Astrocyte (in vitro differentiated cells and primary cell): ENCODE measurements at regions not wholly inside any gene's neighbourhood (a gene's known extent, or its start where the extent isn't known, plus 50 kb on each side); places are given as distances from the start of the nearest gene placed in this dataset.

ENCODE experiments used
- EZH2 ChIP-seq: IDR thresholded peaks from 2 replicates; pipeline ENCODE4 v1.6.1; 2012; ENCODE audit warnings: mild to moderate bottlenecking, low read length, inconsistent platforms; ENCODE audit not compliant: insufficient read depth
- TF ChIP-seq, protein P1 (sequence below): IDR thresholded peaks from 2 replicates; pipeline ENCODE4 v1.5.1; 2011; ENCODE audit warnings: low read depth, mild to moderate bottlenecking, inconsistent platforms, low read length, moderate library complexity; ENCODE audit not compliant: insufficient read depth

DNA sequence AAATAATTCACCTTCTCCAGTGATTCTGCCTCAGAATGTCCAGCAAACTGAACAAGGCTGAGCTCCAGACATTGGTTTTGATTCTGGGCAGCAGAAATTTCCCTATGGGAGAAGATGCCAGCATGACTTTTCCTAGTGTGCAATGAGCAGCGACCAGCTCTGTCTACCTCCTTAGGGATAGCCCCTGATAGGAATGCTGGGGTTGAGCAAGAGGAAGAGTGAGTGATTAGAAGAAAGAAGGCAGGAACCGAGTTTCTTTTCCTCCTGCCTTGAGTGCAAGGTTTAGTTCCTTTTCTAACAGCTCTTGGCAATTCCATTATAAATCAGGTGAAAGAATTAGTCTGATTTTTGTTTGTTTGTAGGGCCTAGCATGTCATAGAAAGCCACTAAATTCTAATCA is 379.0 kb downstream of the DAD1 start:
- TF ChIP-seq, protein P1, sequence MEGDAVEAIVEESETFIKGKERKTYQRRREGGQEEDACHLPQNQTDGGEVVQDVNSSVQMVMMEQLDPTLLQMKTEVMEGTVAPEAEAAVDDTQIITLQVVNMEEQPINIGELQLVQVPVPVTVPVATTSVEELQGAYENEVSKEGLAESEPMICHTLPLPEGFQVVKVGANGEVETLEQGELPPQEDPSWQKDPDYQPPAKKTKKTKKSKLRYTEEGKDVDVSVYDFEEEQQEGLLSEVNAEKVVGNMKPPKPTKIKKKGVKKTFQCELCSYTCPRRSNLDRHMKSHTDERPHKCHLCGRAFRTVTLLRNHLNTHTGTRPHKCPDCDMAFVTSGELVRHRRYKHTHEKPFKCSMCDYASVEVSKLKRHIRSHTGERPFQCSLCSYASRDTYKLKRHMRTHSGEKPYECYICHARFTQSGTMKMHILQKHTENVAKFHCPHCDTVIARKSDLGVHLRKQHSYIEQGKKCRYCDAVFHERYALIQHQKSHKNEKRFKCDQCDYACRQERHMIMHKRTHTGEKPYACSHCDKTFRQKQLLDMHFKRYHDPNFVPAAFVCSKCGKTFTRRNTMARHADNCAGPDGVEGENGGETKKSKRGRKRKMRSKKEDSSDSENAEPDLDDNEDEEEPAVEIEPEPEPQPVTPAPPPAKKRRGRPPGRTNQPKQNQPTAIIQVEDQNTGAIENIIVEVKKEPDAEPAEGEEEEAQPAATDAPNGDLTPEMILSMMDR: no peak
- no peak for TF ChIP-seq EZH2
